Testis (tissue), 2 donors: ENCODE measurements at regions not wholly inside any gene's neighbourhood (a gene's known extent, or its start where the extent isn't known, plus 50 kb on each side); places are given as distances from the start of the nearest gene placed in this dataset.

Experiments used
- DNase-seq: peaks from one replicate; pipeline ENCODE4 v3.0.0-alpha.2; 2019
- H3K27ac ChIP-seq, 2 donors: fragments of 200-600 bp; sonication (generic); one replicate each; pipeline ENCODE4 v1.5.1; 2019
- H3K27me3 ChIP-seq: fragments of 200-600 bp; sonication (generic); one replicate; pipeline ENCODE4 v1.5.1; 2019
- H3K36me3 ChIP-seq: fragments of 200-600 bp; sonication (generic); one replicate; pipeline ENCODE4 v1.5.1; 2017; ENCODE audit warnings: low read depth; ENCODE audit errors: missing control alignments
- H3K4me1 ChIP-seq: fragments of 200-600 bp; sonication (generic); one replicate; pipeline ENCODE4 v1.5.1; 2019
- H3K4me3 ChIP-seq, 2 donors: fragments of 200-600 bp; sonication (generic); one replicate each; pipeline ENCODE4 v1.5.1; 2017 to 2019
- H3K9me3 ChIP-seq: fragments of 200-600 bp; sonication (generic); one replicate; pipeline ENCODE4 v1.5.1; 2017
- POLR2A ChIP-seq: fragments of 450-650 bp; IDR thresholded peaks from one replicate; pipeline ENCODE4 v1.6.1; 2017; ENCODE audit warnings: antibody characterized with exemption, mild to moderate bottlenecking, moderate library complexity
- WGBS, 2 donors: methylation state at CpG; one replicate each; pipeline ENCODE4 v1.1.5; 2018; 5-methylcytosine and 5-hydroxymethylcytosine counted together
- intact Hi-C: fragments of 100-400 bp; cut with DNase I; formaldehyde crosslinking; loops from one replicate; pipeline ENCODE4 v1.15.1; 2023; ENCODE audit warnings: low total_unique reads
- TF ChIP-seq, protein P1 (sequence below), 3 experiments: fragments of 450-650 bp in 2 of 3; fragments of 200-600 bp in 1 of 3; sonication (generic) in 1 of 3; IDR thresholded peaks; one replicate each; pipeline ENCODE4 v1.5.1; 2016 to 2019; ENCODE audit warnings: antibody characterized with exemption in 3 of 3, mild to moderate bottlenecking in 2 of 3, moderate library complexity in 1 of 3

DNA sequence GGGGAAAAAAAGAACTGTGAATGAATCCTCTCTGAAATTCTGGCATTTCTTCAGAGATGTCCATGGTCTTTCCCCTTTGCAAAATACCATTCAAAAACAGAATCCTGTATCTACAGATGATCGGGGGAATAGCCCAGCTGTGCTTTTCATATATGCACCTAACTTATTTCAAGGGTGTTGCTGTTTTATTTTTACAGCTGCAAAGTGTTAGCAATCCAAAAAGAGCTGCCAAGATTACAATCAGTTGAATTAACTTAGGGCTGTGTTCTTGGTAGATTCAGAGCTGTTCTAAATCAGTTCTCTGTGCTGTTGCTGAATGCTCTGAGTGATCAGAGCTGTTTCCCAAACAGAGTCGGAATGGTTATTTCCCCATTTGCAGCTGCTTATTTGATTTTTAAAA is 175.7 kb upstream of the SEMA6D start:
- Histone ChIP-seq H3K9me3 (no peaks in the 10 kb centered on the region), H3K4me3 (no peak overlapping the region), H3K4me1 (no peaks in the 10 kb centered on the region), H3K27me3 (no peaks in the 10 kb centered on the region), H3K36me3 (no peaks in the 10 kb centered on the region), H3K27ac (no peak overlapping the region)
- 50 to 52% methylated on average over 2 of the region's 2 CpGs for WGBS, 2 donors
- DNase-seq = no peak
- TF ChIP-seq, protein P1, sequence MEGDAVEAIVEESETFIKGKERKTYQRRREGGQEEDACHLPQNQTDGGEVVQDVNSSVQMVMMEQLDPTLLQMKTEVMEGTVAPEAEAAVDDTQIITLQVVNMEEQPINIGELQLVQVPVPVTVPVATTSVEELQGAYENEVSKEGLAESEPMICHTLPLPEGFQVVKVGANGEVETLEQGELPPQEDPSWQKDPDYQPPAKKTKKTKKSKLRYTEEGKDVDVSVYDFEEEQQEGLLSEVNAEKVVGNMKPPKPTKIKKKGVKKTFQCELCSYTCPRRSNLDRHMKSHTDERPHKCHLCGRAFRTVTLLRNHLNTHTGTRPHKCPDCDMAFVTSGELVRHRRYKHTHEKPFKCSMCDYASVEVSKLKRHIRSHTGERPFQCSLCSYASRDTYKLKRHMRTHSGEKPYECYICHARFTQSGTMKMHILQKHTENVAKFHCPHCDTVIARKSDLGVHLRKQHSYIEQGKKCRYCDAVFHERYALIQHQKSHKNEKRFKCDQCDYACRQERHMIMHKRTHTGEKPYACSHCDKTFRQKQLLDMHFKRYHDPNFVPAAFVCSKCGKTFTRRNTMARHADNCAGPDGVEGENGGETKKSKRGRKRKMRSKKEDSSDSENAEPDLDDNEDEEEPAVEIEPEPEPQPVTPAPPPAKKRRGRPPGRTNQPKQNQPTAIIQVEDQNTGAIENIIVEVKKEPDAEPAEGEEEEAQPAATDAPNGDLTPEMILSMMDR (IDR thresholded peaks at IDR 0.05) = no peak
- no peak for TF ChIP-seq POLR2A
- intact Hi-C loops = no loop called here

DNA sequence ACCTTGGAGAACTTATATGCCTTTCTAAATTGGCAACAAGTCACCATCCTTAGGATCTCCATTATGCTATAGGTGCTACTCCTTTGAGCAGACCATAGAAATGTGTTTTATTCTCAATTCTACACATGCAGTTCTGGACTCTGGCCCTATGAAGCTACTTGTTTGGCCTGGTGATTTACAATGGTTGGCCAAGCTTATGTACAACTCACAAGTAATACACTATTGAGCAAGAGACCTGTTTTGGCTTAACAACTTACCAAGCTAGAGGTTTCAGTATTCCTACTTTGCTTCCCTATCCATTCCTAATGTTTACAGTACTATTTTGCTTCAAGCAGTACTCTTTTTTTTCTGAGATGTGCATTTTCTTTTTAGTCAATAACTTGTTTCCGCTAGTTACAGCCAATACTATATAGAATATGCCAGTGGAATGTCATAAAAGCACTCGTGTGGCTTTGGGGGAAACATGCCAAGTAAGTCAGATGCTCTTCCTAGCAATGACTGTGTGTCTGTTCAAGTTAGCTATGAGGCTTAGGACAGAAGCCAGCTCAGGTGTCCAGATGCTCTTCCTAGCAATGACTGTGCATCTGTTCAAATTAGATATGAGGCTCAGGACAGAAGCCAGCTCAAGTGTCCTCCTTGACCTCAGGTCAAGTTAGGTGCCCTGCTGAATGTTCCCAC is 174.9 kb upstream of the SEMA6D start:
- Histone ChIP-seq H3K4me3 (no peak overlapping the region), H3K9me3 (no peaks in the 10 kb centered on the region), H3K4me1 (no peaks in the 10 kb centered on the region), H3K27ac (no peak overlapping the region), H3K36me3 (no peaks in the 10 kb centered on the region), H3K27me3 (no peaks in the 10 kb centered on the region)
- WGBS, 2 donors = 80 to 82% methylated on average over 2 of the region's 2 CpGs
- DNase-seq = no peak
- TF ChIP-seq, protein P1 (IDR thresholded peaks at IDR 0.05) = no peak
- TF ChIP-seq POLR2A = no peak
- intact Hi-C loops = no loop called here

DNA sequence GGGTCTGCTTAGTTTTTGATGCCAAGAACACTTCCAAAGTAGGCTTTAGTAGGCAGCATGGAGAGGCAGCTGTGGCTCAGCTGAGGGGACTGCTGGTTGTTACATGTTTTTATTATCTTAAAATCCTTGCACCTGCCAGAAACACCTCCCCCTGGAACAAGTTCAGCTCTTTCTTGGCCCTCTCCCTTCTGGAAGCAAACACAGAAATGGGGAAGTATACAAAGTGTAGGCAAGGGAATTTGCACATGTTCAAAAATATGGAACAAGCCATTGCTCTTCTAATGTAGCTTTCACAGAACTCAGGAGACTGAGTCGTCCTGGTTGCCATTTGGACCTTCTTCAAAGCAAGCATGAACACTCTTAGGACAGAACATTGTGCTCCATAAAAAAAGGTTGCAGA is 169.1 kb upstream of the SEMA6D start:
- no peaks in the 10 kb centered on the region for H3K4me1 ChIP-seq
- 36 to 48% methylated on average over 1 of the region's 1 CpG for WGBS, 2 donors
- H3K27me3 ChIP-seq = no peaks in the 10 kb centered on the region
- no peak for DNase-seq
- no peak overlapping the region for H3K4me3 ChIP-seq
- H3K27ac ChIP-seq = no peak overlapping the region
- intact Hi-C loops = no loop called here
- no peak for TF ChIP-seq POLR2A
- TF ChIP-seq, protein P1 (IDR thresholded peaks at IDR 0.05) = no peak
- H3K36me3 ChIP-seq = no peaks in the 10 kb centered on the region
- H3K9me3 ChIP-seq = no peaks in the 10 kb centered on the region

DNA sequence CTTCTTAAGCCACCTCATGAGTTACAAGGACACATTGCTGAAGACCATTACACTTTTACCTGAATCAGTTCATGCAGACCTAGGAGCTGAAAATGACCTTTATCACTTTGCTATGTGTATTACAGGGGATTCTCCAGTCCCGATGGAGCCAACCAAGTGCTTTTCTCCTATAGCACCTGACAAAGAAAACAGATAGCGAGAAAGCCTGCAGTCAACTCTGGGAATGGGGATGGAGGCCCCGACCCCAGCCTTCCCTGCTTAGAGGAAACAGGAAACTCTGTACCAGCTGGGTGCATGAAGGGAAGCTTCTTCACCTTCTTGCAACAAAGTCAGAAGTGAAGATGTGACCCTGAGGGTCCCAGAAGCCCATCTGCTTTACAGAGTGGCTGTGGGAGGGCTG is 168.3 kb upstream of the SEMA6D start:
- 92 to 95% methylated on average over 3 of the region's 3 CpGs for WGBS, 2 donors
- DNase-seq = no peak
- Histone ChIP-seq H3K4me1 (no peaks in the 10 kb centered on the region), H3K27ac (no peak overlapping the region), H3K9me3 (no peaks in the 10 kb centered on the region), H3K36me3 (no peaks in the 10 kb centered on the region), H3K4me3 (no peak overlapping the region), H3K27me3 (no peaks in the 10 kb centered on the region)
- TF ChIP-seq POLR2A = no peak
- TF ChIP-seq, protein P1 (IDR thresholded peaks at IDR 0.05) = no peak
- intact Hi-C loops = no loop called here

DNA sequence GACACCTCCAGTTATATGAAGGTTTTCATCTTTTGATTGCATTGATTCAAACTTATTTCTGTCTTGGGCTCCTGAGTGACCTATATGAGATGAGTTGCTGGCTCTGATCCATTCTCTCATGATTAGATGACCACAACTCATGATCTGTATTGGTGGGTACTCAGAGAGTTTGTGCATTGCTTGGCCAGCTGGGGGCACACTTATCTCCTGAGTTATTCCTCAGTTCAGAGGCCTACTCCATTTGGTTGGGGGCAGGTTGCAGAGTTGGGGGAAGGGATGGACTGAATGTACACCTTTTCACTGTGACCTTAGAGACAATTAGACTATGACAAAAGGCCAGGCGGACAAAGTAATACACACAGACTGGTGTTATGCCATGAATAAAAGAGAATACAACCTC is 166.2 kb upstream of the SEMA6D start:
- no peaks in the 10 kb centered on the region for H3K4me1 ChIP-seq
- no peak overlapping the region for H3K4me3 ChIP-seq
- no peaks in the 10 kb centered on the region for H3K36me3 ChIP-seq
- H3K27ac ChIP-seq = no peak overlapping the region
- no peaks in the 10 kb centered on the region for H3K27me3 ChIP-seq
- TF ChIP-seq, protein P1 (IDR thresholded peaks at IDR 0.05) = no peak
- no peak for TF ChIP-seq POLR2A
- no peak for DNase-seq
- WGBS, 2 donors = 83 to 86% methylated on average over 1 of the region's 1 CpG
- H3K9me3 ChIP-seq = no peaks in the 10 kb centered on the region
- intact Hi-C loops = no loop called here
